GM19239 (cell line): ENCODE measurements at regions not wholly inside any gene's neighbourhood (a gene's known extent, or its start where the extent isn't known, plus 50 kb on each side); places are given as distances from the start of the nearest gene placed in this dataset.

Experiments used
- DNase-seq: peaks from one replicate; pipeline ENCODE4 v3.0.0; 2011; ENCODE audit warnings: low spot score; ENCODE audit not compliant: insufficient read length
- FAIRE-seq: peaks from 2 replicates; lab custom pipeline; 2011; peaks lifted over from hg19 to GRCh38; lab: Jason Lieb, UNC

GRCh38 chr9:16262477-16263261 lies 607.8 kb downstream of the BNC2 start:
- FAIRE-seq (no peak), DNase-seq (no peak)

- FAIRE-seq (no peak), DNase-seq (no peak)
These were observed 604.8 kb downstream of the BNC2 start for GRCh38 chr9:16265688-16266087.

DNA sequence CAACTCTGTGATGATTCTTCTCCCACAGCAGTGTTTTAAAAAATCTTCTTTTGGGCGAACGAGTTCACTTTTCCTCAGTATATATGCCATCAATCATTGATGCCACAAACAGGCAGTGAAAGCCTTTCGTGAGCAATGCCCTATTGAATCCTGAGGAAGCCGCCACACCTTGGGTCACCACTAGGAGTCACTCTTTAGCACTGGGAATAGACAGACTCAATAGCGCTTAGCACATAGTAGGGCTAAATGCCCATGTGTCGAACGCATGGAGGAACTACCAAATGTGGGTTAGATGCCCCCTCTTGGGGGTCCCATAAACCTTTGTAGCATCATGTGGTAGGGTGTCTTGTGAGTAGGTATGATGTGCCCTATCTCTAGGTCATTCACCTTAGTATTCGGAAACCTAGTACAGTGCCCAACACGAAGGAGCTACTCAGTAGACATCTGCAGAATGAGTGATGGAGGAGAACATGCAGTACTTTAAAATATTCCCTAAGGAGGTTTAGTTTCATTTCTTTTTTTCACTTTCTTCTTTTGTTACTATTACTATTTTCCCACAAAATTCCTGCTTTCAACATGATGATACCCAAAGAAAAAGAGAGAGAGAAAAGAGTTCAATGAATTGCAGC lies 603.7 kb downstream of the BNC2 start:
- no peak for FAIRE-seq
- peak; percentile 9 for DNase-seq

GRCh38 chr9:16267281-16268066 lies 603.0 kb downstream of the BNC2 start:
- FAIRE-seq (no peak), DNase-seq (no peak)

GRCh38 chr9:16268067-16268881 lies 602.2 kb downstream of the BNC2 start:
- no peak for FAIRE-seq

GRCh38 chr9:16271967-16272366 lies 598.5 kb downstream of the BNC2 start:
- DNase-seq (no peak), FAIRE-seq (no peak)

More at GRCh38 chr9:16268067-16268881, 602.2 kb downstream of the BNC2 start:
- no peak for DNase-seq

- FAIRE-seq = no peak
- DNase-seq = no peak
These were observed 597.7 kb downstream of the BNC2 start for GRCh38 chr9:16272776-16273175.

DNA sequence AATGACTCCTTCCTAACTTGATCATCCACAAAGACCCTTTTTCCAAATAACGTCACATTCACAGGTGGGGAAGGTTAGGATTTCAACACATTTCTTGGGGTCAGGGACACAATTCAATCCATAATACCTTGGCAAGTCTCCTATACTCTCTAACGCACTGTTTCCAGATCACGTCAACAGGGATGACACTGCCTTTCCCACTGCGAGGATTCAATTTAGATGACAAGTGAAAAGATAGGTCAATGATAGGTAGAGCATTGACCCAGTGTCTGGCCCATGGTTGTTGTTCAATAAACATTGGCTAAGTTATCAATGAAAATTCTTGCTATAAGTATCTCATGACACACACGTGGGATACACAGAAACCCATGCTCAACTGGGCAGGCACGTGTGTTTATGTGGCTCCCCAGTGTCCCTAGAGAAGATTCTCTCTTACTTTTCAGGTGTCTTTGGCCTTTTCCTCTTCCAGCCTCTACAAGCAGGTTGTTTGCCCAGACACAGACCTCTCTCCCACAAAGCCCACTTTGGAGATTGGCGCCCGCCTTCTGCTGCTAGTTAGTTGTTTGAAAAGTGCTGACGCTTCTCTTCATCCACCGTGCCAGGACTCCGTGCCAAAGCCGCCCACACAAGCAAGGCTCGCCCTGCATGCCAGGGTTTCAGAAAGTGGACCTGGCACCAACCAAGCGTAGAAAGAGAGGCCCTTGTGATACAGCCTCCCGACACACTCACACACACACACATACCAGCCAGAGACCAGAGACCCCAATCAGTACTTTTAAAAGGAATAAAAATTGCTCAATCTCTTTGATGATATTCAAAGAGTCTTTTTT lies 594.5 kb downstream of the BNC2 start:
- DNase-seq (no peak), FAIRE-seq (no peak)

DNA sequence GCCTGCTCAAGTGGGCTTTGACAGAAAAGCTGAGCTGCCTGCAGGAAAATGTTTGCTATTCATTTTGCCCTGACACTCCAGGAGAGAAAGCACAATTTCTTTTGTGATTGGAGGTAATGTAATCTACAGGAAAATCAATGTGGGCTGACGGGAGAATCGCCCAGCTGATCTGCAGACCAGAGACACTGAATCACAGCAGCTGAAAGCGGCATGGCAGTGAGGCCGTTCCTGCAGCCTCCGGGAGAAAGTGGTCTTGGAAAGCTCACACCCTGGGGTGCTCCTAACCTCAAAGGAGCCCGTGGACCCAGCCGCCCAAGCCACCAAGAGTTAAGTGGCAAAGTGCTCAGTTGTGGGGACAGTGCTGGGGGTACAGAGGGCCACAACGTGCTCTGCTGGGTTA lies 593.6 kb downstream of the BNC2 start:
- no peak for DNase-seq
- no peak for FAIRE-seq

GRCh38 chr9:16277471-16277960 lies 593.0 kb downstream of the BNC2 start:
- FAIRE-seq = no peak
- no peak for DNase-seq

DNA sequence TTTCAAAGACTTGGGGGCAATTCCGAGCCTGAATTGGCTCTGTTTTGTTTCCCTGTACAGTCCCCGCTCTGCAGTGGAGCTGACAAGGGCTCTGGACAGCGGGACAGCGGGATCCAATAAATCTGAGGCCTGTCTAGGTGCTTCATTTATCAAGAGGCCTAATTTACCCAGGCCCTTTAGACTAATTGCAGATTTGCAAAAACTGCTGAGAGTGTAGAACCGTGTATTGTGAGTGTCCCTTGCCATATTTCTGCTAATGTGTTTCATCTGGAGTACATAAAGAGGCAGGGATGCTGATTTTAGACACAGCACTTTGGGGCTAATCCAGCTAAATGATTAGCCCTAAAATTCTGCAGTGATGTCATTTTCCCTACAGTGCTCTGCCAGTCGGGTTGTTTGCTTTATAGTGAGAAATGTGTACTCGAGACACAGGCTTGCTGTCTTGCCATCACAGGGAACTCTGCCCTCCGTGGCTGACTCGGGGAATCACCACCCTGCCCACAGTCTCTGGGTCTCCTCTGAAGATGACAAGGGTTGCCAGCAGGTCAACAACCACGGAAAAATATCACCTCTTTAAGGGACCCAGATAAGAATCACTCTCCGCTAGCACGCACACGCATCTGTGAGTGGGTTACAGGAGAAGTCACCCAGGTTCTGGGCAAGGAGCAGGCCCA lies 592.0 kb downstream of the BNC2 start:
- DNase-seq (no peak), FAIRE-seq (no peak)

DNA sequence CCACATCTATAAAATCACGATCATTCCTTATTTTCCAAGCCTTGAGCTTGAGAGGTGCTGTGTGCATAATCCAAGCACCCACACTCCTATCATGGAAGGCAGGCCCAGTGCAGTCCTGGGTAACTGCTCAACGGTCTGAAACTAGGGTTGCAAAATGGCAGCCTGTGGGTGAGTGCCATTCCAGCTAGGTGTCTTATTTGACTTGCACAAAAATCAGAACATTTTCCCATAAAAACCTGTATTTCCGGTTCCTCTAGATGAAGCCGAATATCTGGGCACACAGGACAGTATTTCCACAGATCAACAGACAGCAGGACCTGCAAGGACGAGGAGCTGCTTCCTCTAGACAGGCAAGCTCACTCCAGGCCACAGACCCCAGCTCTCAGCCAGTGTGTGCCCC lies 588.8 kb downstream of the BNC2 start:
- no peak for DNase-seq
- FAIRE-seq = no peak

DNA sequence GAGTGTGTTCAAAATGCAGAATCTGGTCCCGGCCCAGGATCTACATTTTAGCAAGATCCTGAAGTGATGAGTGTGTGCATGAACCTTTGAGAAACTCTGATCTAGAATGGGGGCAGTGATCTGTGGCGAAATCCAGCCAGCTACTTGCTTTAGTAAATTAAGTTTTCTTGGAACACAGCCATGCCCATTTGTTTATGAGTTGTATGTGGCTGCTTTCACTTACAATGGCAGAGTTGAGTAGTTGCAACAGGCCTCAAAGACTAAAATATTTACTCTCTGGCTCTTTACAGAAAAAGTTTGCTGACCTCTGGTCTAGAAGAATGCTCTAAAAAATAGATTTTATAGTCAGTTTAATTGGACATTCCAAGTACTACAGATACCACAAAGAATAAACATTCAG lies 588.3 kb downstream of the BNC2 start:
- FAIRE-seq (no peak), DNase-seq (no peak)

GRCh38 chr9:16282718-16283117 lies 587.8 kb downstream of the BNC2 start:
- DNase-seq (no peak), FAIRE-seq (no peak)

DNA sequence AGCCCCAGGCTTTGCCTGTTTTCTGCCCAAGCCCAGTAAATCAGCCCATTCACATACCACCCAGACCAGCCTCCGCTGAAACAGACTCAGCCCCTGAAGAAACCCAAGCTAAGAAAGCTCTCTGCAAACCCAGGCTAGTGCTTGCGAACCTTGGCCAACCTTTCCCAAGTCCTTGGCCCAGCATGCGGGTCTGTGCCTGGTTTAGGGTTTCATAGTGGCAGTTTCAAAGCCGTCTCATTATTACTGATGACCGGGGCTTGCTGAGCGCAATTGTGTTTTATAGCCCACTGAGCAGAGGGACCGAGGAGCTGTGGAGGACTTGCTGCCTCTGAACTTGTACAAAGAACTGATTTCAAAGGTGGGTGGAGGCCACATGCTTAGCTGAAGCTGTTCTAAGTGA lies 584.3 kb downstream of the BNC2 start:
- FAIRE-seq (no peak), DNase-seq (no peak)

DNA sequence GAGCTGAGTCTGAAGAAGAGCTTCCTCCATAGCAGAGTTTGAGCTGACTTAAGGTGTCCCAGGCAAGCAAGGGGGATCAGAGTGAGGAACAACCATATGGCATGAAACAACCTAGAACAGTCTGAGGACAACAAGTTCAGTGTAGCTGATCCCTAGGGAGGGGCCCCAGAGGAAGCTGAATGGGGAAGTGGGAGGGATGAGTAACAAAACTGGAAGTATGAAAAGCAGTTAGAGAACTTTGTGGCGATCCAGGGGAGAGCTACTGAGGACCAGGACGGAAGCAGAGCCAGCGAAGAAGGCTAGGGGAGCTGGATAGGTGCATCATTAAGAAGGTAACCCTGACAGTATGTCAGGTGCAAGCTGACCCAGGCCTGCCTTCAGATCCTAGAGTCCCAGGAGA lies 580.8 kb downstream of the BNC2 start:
- DNase-seq (no peak), FAIRE-seq (no peak)

DNA sequence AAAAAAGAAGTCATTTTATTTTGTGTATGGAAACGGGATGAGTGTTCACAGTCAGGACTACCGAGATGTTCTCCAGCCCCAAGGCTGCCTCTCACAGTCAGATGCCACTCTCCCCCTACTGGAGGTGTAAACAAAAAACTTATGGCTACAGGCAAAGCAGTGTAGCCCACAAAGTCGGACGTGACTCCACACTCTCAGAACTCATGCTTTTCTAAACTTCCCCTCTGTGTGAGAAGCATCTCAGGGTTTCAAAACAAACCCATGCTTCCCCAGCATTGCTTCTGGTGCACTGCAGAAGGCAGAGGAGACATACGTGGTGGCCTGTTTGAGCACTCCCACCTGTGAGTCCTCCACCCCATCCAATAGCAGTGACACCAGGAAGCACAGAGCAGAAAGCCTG lies 580.3 kb downstream of the BNC2 start:
- DNase-seq (no peak), FAIRE-seq (no peak)

GRCh38 chr9:16291921-16292320 lies 578.5 kb downstream of the BNC2 start:
- no peak for FAIRE-seq
- DNase-seq = no peak

DNA sequence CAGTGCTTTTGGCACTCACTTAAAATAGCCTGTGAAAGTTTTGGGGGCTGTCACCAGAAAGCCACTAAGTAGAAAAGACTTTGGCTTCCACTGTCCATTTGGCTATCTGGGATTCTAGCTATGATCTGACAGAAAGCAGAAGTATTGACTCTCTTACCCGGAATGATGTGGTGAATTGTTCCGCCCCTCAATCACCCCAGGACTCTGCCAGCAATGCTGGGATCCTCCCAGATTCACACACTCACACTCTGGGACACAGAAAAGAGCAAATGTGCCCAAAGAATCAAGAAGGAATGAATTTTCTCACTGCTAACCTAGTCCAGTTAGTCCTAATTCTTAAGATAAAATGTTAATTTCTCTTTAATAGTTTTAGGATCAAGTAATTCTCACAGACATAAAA lies 576.9 kb downstream of the BNC2 start:
- DNase-seq (no peak), FAIRE-seq (no peak)
